DMS 273 (cell line): ENCODE measurements at regions not wholly inside any gene's neighbourhood (a gene's known extent, or its start where the extent isn't known, plus 50 kb on each side); places are given as distances from the start of the nearest gene placed in this dataset.

Experiments used
- DNase-seq: peaks from one replicate; lab custom pipeline; 2025; ENCODE audit not compliant: unreplicated experiment; lab: John Stamatoyannopoulos, UW

GRCh38 chr22:48338793-48339705 is 1488.6 kb downstream of the BRD1 start:
- no peak for DNase-seq

GRCh38 chr22:48337957-48338792 is 1489.5 kb downstream of the BRD1 start:
- no peak for DNase-seq

- DNase-seq: no peak
These were observed 1491.2 kb downstream of the BRD1 start for GRCh38 chr22:48336339-48337060.

- no peak for DNase-seq
These were observed 1492.1 kb downstream of the BRD1 start for GRCh38 chr22:48335442-48336139.

GRCh38 chr22:48334971-48335370 is 1492.7 kb downstream of the BRD1 start:
- DNase-seq: no peak

- DNase-seq: no peak
These were observed 1493.6 kb downstream of the BRD1 start for GRCh38 chr22:48333816-48334735.

- no peak for DNase-seq
These were observed 1494.3 kb downstream of the BRD1 start for GRCh38 chr22:48333323-48333763.

- no peak for DNase-seq
These were observed 1495.0 kb downstream of the BRD1 start for GRCh38 chr22:48332438-48333322.

- no peak for DNase-seq
These were observed 1495.9 kb downstream of the BRD1 start for GRCh38 chr22:48331691-48332220.

- no peak for DNase-seq
These were observed 1496.4 kb downstream of the BRD1 start for GRCh38 chr22:48331266-48331665.

- no peak for DNase-seq
These were observed 1500.0 kb downstream of the BRD1 start for GRCh38 chr22:48327721-48328120.

- no peak for DNase-seq
These were observed 1503.9 kb downstream of the BRD1 start for GRCh38 chr22:48323746-48324145.

- DNase-seq: no peak
These were observed 1504.8 kb downstream of the BRD1 start for GRCh38 chr22:48322907-48323306.

GRCh38 chr22:48321986-48322545 is 1505.6 kb downstream of the BRD1 start:
- no peak for DNase-seq

- DNase-seq: no peak
These were observed 1506.8 kb downstream of the BRD1 start for GRCh38 chr22:48320683-48321451.

GRCh38 chr22:48320048-48320682 is 1507.5 kb downstream of the BRD1 start:
- DNase-seq: no peak
